K562 (cell line): ENCODE measurements at regions not wholly inside any gene's neighbourhood (a gene's known extent, or its start where the extent isn't known, plus 50 kb on each side); places are given as distances from the start of the nearest gene placed in this dataset.

Experiments used
- CBFB ChIP-seq: sonication (generic); formaldehyde crosslinking; IDR thresholded peaks from 2 replicates; pipeline ENCODE4 v1.4.0; 2020; ENCODE audit warnings: mild to moderate bottlenecking, missing genetic modification reagents
- CBX5 ChIP-seq: IDR thresholded peaks from 2 replicates; pipeline ENCODE4 v1.6.1; 2014; ENCODE audit warnings: low read depth, borderline replicate concordance
- CTCF ChIP-seq, 3 experiments: IDR thresholded peaks in 2 of 3; conservative IDR thresholded peaks in 1 of 3; 2 replicates each; pipeline ENCODE4 v1.5.1; 2011 to 2012; ENCODE audit warnings: low read length in 3 of 3, mild to moderate bottlenecking in 3 of 3, control low read depth in 2 of 3, improper control_type of control experiment in 1 of 3, inconsistent platforms in 1 of 3, low read depth in 1 of 3, mixed read lengths in 1 of 3, moderate library complexity in 1 of 3; ENCODE audit not compliant: insufficient read depth in 2 of 3
- HNRNPK ChIP-seq: fragments of 200-400 bp; formaldehyde crosslinking; IDR thresholded peaks from one replicate; pipeline ENCODE4 v1.6.1; 2018; ENCODE audit warnings: mild to moderate bottlenecking, low read depth, low read length; ENCODE audit not compliant: poor library complexity, severe bottlenecking
- KLF13 ChIP-seq: fragments of 450-650 bp; IDR thresholded peaks from 2 replicates; pipeline ENCODE4 v1.6.1; 2016; ENCODE audit warnings: missing genetic modification characterization, low read depth, mild to moderate bottlenecking, missing compliant biosample characterization, moderate library complexity, borderline replicate concordance
- MXI1 ChIP-seq: IDR thresholded peaks from 2 replicates; pipeline ENCODE4 v1.6.1; 2011; ENCODE audit warnings: low read depth, mild to moderate bottlenecking, improper control_type of control experiment, low read length
- RNF2 ChIP-seq: sonication (generic); IDR thresholded peaks from 2 replicates; pipeline ENCODE4 v1.6.1; 2016
- SMAD4 ChIP-seq: fragments of 250-450 bp; sonication (Bioruptor Pico); conservative IDR thresholded peaks from 2 replicates; pipeline ENCODE4 v1.8.0; 2021; ENCODE audit warnings: inconsistent platforms, mild to moderate bottlenecking, moderate library complexity
- TBL1XR1 ChIP-seq, 2 experiments: IDR thresholded peaks; 2 replicates each; pipeline ENCODE4 v1.6.1; 2012; ENCODE audit warnings: improper control_type of control experiment in 2 of 2, low read length in 2 of 2, mild to moderate bottlenecking in 1 of 2
- TEAD4 ChIP-seq, 2 experiments: sonication (generic) in 1 of 2; formaldehyde crosslinking in 1 of 2; IDR thresholded peaks; 2 replicates each; pipeline versions ENCODE4 v1.6.1 to v1.8.0; 2012 to 2022; ENCODE audit warnings: borderline replicate concordance in 1 of 2, inconsistent platforms in 1 of 2, low read length in 1 of 2, mild to moderate bottlenecking in 1 of 2, missing genetic modification reagents in 1 of 2
- XRCC4 ChIP-seq: IDR thresholded peaks from one replicate; pipeline ENCODE4 v1.6.1; 2011; ENCODE audit not compliant: insufficient read depth, insufficient read length; ENCODE audit errors: extremely low read depth

DNA sequence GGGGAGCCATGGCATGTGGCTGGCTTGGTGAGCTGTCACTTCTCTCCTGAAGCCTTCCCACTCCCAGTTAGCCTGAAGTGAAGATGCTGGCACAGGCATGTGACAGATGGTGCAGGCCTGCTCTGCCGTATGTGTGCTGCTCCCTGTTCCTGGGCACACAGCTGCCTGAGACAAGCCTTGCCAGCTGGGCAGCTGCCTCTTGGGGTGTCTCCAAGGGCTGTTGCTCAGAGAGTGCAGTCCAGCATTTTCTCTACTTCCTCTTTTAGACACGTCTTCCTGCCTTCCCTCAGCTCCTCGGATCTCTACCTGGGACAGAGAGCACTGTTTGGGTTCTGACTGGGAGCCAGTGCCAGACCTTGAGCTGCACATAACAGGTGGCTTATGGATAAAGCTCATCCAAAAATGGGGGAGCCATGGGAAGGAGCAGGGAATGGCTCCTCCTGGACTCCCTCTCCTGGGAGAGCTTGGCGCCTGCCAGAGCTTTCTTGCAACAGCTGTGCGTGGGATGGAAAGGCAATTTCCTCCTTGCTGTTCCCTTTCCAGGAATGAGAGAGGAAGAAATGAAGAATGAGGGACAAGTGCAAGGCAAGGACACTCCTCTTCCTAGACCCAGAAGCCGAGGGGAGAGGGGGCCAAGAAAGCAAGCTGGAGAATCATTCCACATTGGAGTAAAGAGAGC is 132.9 kb downstream of the MSL3 start:
- TF ChIP-seq CBX5 (no peak), TEAD4 (IDR thresholded peaks at IDR 0.05; ENCODE audit: low read length) (no peak), TEAD4 (CRISPR knock-in tag; IDR thresholded peaks at IDR 0.05; ENCODE audit: borderline replicate concordance) (no peak), CTCF (IDR thresholded peaks at IDR 0.05 in 2 of 3, conservative IDR thresholded peaks at IDR 0.05 in 1 of 3; ENCODE audit: insufficient read depth in 2 of 3, low read depth in 1 of 3, low read length in 3 of 3) (no peak), KLF13 (tag) (no peak), SMAD4 (CRISPR knock-in tag) (no peak), XRCC4 (no peak), TBL1XR1 (IDR thresholded peaks at IDR 0.05; ENCODE audit: low read length in 2 of 2) (no peak), RNF2 (no peak), CBFB (CRISPR knock-in tag) (no peak), MXI1 (no peak), HNRNPK (no peak)
